Duodenal mucosa (tissue), 2 donors: ENCODE measurements at regions not wholly inside any gene's neighbourhood (a gene's known extent, or its start where the extent isn't known, plus 50 kb on each side); places are given as distances from the start of the nearest gene placed in this dataset.

Source experiments
- H3K27ac ChIP-seq: one replicate; pipeline ENCODE4 v1.7.0; 2013; ENCODE audit warnings: low read depth, low read length
- H3K27me3 ChIP-seq, 2 donors: one replicate each; pipeline ENCODE4 v1.7.0; 2013; ENCODE audit warnings: low read length in 2 of 2, control low read depth in 1 of 2; ENCODE audit not compliant: insufficient read depth in 2 of 2, control insufficient read depth in 1 of 2
- H3K36me3 ChIP-seq, 2 donors: one replicate each; pipeline ENCODE4 v1.7.0; 2013; ENCODE audit warnings: low read length in 2 of 2, control low read depth in 1 of 2; ENCODE audit not compliant: insufficient read depth in 2 of 2, control insufficient read depth in 1 of 2
- H3K4me1 ChIP-seq, 2 donors: one replicate each; pipeline ENCODE4 v1.7.0; 2013; ENCODE audit warnings: low read length in 2 of 2, control low read depth in 1 of 2; ENCODE audit not compliant: insufficient read depth in 2 of 2, control insufficient read depth in 1 of 2
- H3K4me3 ChIP-seq, 2 donors: one replicate each; pipeline ENCODE4 v1.7.0; 2013; ENCODE audit warnings: low read length in 2 of 2, low read depth in 1 of 2
- H3K9ac ChIP-seq, 2 donors: one replicate each; pipeline ENCODE4 v1.7.0; 2013; ENCODE audit warnings: low read length in 2 of 2, low read depth in 1 of 2
- H3K9me3 ChIP-seq, 2 donors: one replicate each; pipeline ENCODE4 v1.7.0; 2013; ENCODE audit warnings: low read length in 2 of 2, control low read depth in 1 of 2; ENCODE audit not compliant: control insufficient read depth in 1 of 2

DNA sequence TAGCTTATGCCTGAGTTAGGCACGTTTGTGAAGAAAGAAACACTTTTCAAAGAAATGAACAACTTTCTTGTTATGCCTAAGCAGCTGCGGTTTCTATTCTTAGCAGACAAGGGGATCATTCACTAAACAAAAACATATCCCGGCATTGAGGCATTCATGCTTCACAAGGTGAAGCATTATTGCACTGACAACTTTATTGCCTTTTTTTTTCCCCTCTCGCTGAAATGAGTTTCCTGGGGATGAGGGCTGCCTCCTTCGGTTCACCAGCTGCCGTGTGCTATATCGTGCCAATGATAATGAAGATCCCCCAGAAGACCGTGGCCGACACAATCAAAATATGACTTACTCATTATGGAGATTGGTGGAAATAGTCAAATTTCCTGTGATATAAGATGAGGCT is 288.2 kb upstream of the ST6GAL2 start:
- Histone ChIP-seq H3K4me3 (no peak overlapping the region), H3K27me3 (no peaks in the 10 kb centered on the region), H3K27ac (no peak overlapping the region), H3K36me3 (no peaks in the 10 kb centered on the region), H3K4me1 (no peaks in the 10 kb centered on the region), H3K9ac (no peak overlapping the region), H3K9me3 (peaks cover 0 to 8% of the 10 kb centered on the region in 2 donors)

DNA sequence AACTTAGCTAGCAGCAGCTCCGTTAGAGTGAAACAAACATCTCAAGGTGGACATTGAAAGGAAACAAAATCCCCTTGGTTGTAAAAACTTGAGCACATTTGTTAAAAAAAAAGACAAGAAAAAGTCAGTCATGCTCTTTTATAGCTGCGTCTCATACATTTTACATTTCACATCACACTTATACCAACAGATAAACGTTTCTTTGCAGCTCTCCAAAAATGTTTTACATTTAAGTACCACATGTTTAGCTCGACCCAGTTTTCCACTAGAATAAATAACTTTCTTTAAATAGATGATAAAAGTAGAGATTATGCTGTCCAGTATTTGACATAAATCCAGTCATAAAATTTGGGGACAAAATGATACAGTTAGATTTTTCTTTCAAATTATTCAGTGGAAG is 297.0 kb upstream of the ST6GAL2 start:
- H3K4me1 ChIP-seq: no peaks in the 10 kb centered on the region

GRCh38 chr2:107187870-107188269 is 301.9 kb upstream of the ST6GAL2 start:
- no peak overlapping the region for H3K9ac ChIP-seq
- H3K27me3 ChIP-seq: no peaks in the 10 kb centered on the region
- H3K4me1 ChIP-seq: no peaks in the 10 kb centered on the region
- no peak overlapping the region for H3K4me3 ChIP-seq
- H3K9me3 ChIP-seq: no peaks in the 10 kb centered on the region
- H3K36me3 ChIP-seq: no peaks in the 10 kb centered on the region
- H3K27ac ChIP-seq: no peak overlapping the region

More for the DNA sequence above, 297.0 kb upstream of the ST6GAL2 start:
- no peaks in the 10 kb centered on the region for H3K9me3 ChIP-seq
- H3K27ac ChIP-seq: no peak overlapping the region
- H3K36me3 ChIP-seq: no peaks in the 10 kb centered on the region
- no peak overlapping the region for H3K9ac ChIP-seq
- H3K4me3 ChIP-seq: no peak overlapping the region
- no peaks in the 10 kb centered on the region for H3K27me3 ChIP-seq

- Histone ChIP-seq H3K4me1 (no peaks in the 10 kb centered on the region), H3K9me3 (no peaks in the 10 kb centered on the region)
Observed at GRCh38 chr2:107195631-107196030, 309.7 kb upstream of the ST6GAL2 start.

GRCh38 chr2:107197594-107198294 is 311.8 kb upstream of the ST6GAL2 start:
- Histone ChIP-seq H3K9me3 (no peaks in the 10 kb centered on the region), H3K27me3 (no peaks in the 10 kb centered on the region), H3K4me1 (no peaks in the 10 kb centered on the region), H3K9ac (no peak overlapping the region), H3K27ac (no peak overlapping the region), H3K4me3 (no peak overlapping the region), H3K36me3 (no peaks in the 10 kb centered on the region)

More at GRCh38 chr2:107195631-107196030, 309.7 kb upstream of the ST6GAL2 start:
- Histone ChIP-seq H3K27me3 (no peaks in the 10 kb centered on the region), H3K36me3 (no peaks in the 10 kb centered on the region), H3K27ac (no peak overlapping the region), H3K4me3 (no peak overlapping the region), H3K9ac (no peak overlapping the region)

- H3K4me3 ChIP-seq: no peak overlapping the region
- H3K27ac ChIP-seq: no peak overlapping the region
- no peak overlapping the region for H3K9ac ChIP-seq
- H3K36me3 ChIP-seq: no peaks in the 10 kb centered on the region
- H3K27me3 ChIP-seq: no peaks in the 10 kb centered on the region
- no peaks in the 10 kb centered on the region for H3K9me3 ChIP-seq
- no peaks in the 10 kb centered on the region for H3K4me1 ChIP-seq
Observed at GRCh38 chr2:107202962-107203591, 317.1 kb upstream of the ST6GAL2 start.

DNA sequence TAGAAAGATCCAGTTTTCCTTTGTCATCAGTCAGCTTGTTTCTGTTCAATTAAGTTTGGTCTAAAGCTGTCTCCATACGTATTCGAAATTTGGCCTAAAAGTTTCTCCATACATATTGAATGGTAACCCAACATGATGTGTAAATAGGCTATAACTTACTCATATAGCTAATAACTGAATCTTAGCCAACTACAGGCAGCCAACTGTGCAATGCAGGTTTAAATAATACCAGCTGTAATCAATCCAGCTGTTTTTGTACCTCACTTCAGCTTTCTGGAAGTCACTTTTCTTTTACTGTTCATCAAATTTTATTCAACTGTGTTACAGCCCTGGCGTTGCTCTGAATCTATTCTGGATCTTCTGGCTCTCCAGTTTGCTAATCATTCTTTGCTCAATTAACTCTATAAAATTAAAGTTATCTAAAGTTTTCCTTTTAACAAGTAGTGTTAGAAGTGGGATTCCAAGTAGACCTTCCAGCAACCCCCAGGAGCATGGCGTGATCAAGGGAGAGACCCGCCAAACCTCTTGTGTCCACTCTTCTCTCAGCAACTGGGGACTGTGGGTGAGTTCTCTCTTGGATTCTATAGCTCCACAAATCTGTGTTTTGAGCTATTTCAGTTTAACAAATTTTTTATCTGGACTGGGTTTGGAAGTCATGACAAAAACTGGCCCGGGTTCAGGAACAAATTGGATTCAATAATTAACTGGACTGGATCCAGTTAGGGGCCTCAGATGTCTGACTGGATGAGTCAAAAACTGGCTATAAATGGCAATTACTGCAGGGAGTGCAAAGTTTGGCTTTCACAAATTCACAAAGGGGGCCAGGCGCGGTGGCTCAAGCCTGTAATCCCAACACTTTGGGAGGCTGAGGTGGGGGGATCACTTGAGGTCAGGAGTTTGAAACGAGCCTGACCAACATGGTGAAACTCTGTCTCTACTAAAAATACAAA is 329.7 kb upstream of the ST6GAL2 start:
- H3K4me1 ChIP-seq: no peaks in the 10 kb centered on the region
- no peak overlapping the region for H3K4me3 ChIP-seq
- H3K27me3 ChIP-seq: no peaks in the 10 kb centered on the region
- no peaks in the 10 kb centered on the region for H3K36me3 ChIP-seq
- H3K9me3 ChIP-seq: no peaks in the 10 kb centered on the region
- no peak overlapping the region for H3K27ac ChIP-seq
- no peak overlapping the region for H3K9ac ChIP-seq

GRCh38 chr2:107218208-107218607 is 332.2 kb upstream of the ST6GAL2 start:
- no peak overlapping the region for H3K27ac ChIP-seq
- H3K27me3 ChIP-seq: no peaks in the 10 kb centered on the region
- H3K4me3 ChIP-seq: no peak overlapping the region
- no peaks in the 10 kb centered on the region for H3K36me3 ChIP-seq
- no peaks in the 10 kb centered on the region for H3K9me3 ChIP-seq
- H3K9ac ChIP-seq: no peak overlapping the region
- H3K4me1 ChIP-seq: no peaks in the 10 kb centered on the region

GRCh38 chr2:107222466-107222865 is 336.5 kb upstream of the ST6GAL2 start:
- Histone ChIP-seq H3K4me3 (no peak overlapping the region), H3K9ac (no peak overlapping the region), H3K27ac (no peak overlapping the region), H3K27me3 (no peaks in the 10 kb centered on the region), H3K4me1 (no peaks in the 10 kb centered on the region), H3K36me3 (no peaks in the 10 kb centered on the region), H3K9me3 (no peaks in the 10 kb centered on the region)
